Endothelial cell of umbilical vein (primary cell): ENCODE measurements at regions not wholly inside any gene's neighbourhood (a gene's known extent, or its start where the extent isn't known, plus 50 kb on each side); places are given as distances from the start of the nearest gene placed in this dataset.

ENCODE experiments used
- BruUV-seq: library from RNA; stranded (reverse); fragments of 400-500 nt; replicated peaks from 2 replicates; lab custom pipeline; 2021; lab: Mats Ljungman, UMichigan
- CTCF ChIA-PET: fragments of 300-600, 350-600 bp; sonication (Branson Sonifier 250); formaldehyde crosslinking; loops from one replicate; lab custom pipeline; 2021; ENCODE audit warnings: antibody characterized with exemption, inconsistent platforms; lab: Charles Lee
- POLR2A ChIA-PET: fragments of 300-600, 350-600 bp; sonication (Branson Sonifier 250); formaldehyde crosslinking; loops from one replicate; lab custom pipeline; 2021; ENCODE audit warnings: antibody characterized with exemption, inconsistent platforms; lab: Charles Lee
- DNase-seq: peaks from one replicate; pipeline ENCODE4 v3.0.0-alpha.2; 2011; ENCODE audit warnings: low read depth, low spot score
- FAIRE-seq: peaks from 2 replicates; lab custom pipeline; 2011; peaks lifted over from hg19 to GRCh38; lab: Jason Lieb, UNC
- H2AFZ ChIP-seq: 2 replicates; pipeline ENCODE4 v1.6.0; 2012; ENCODE audit warnings: low read depth, low read length, control low read depth, inconsistent platforms
- H3K27ac ChIP-seq: 2 replicates; pipeline ENCODE4 v1.5.1; 2011; ENCODE audit warnings: low read depth, mild to moderate bottlenecking, control low read depth, low read length, moderate library complexity; ENCODE audit not compliant: insufficient read depth
- H3K27me3 ChIP-seq, 2 experiments: 2 replicates each; pipeline versions ENCODE4 v1.6.0 to v1.6.1; 2011; ENCODE audit warnings: low read length in 2 of 2, mixed read lengths in 1 of 2; ENCODE audit not compliant: control insufficient read depth in 2 of 2, insufficient read depth in 2 of 2
- H3K36me3 ChIP-seq, 2 experiments: 2 replicates in 1 of 2; 3 replicates in 1 of 2; pipeline ENCODE4 v1.5.1; 2011; ENCODE audit warnings: low read length in 2 of 2, mild to moderate bottlenecking in 1 of 2, moderate library complexity in 1 of 2; ENCODE audit not compliant: control insufficient read depth in 2 of 2, insufficient read depth in 2 of 2; ENCODE audit errors: extremely low read depth in 1 of 2
- H3K4me1 ChIP-seq: 3 replicates; pipeline ENCODE4 v1.5.1; 2011; ENCODE audit warnings: mild to moderate bottlenecking, low read length; ENCODE audit not compliant: control insufficient read depth, insufficient read depth; ENCODE audit errors: extremely low read depth
- H3K4me2 ChIP-seq: 2 replicates; pipeline ENCODE4 v1.6.1; 2011; ENCODE audit warnings: low read length, control low read depth, mixed read lengths; ENCODE audit not compliant: insufficient read depth
- H3K4me3 ChIP-seq, 3 experiments: fragments of 200-600 bp in 1 of 3; sonication (generic), shearing (Covaris generic) in 1 of 3; replicated peaks in 1 of 3; 2 replicates each; pipeline ENCODE4 v1.5.1; 2011 to 2016; ENCODE audit warnings: control low read depth in 3 of 3, low read length in 3 of 3, mild to moderate bottlenecking in 2 of 3, inconsistent platforms in 1 of 3, low read depth in 1 of 3, moderate library complexity in 1 of 3; ENCODE audit not compliant: insufficient read depth in 1 of 3
- H3K79me2 ChIP-seq: 2 replicates; pipeline ENCODE4 v1.6.0; 2012; ENCODE audit warnings: low read length, inconsistent platforms; ENCODE audit not compliant: control insufficient read depth, insufficient read depth
- H3K9ac ChIP-seq: replicated peaks from 2 replicates; pipeline ENCODE3; 2011; ENCODE audit warnings: low read length, control low read depth; ENCODE audit not compliant: insufficient read depth; ENCODE audit errors: extremely low read depth
- H3K9me1 ChIP-seq: replicated peaks from 3 replicates; pipeline ENCODE4 v1.6.0; 2011; ENCODE audit warnings: mild to moderate bottlenecking, low read length; ENCODE audit not compliant: control insufficient read depth, insufficient read depth; ENCODE audit errors: extremely low read depth
- H3K9me3 ChIP-seq: replicated peaks from 2 replicates; pipeline ENCODE4 v1.5.1; 2012; ENCODE audit warnings: low read length, inconsistent platforms; ENCODE audit not compliant: control insufficient read depth, insufficient read depth
- H4K20me1 ChIP-seq: replicated peaks from 2 replicates; pipeline ENCODE3; 2011; ENCODE audit warnings: mild to moderate bottlenecking, low read length; ENCODE audit not compliant: control insufficient read depth, insufficient read depth; ENCODE audit errors: extremely low read depth
- EZH2 ChIP-seq: IDR thresholded peaks from 2 replicates; pipeline ENCODE4 v1.6.1; 2012; ENCODE audit warnings: borderline replicate concordance, low read depth, mild to moderate bottlenecking, moderate library complexity, low read length, inconsistent platforms; ENCODE audit not compliant: severe bottlenecking
- GATA2 ChIP-seq: IDR thresholded peaks from 2 replicates; pipeline ENCODE4 v1.7.0; 2011; ENCODE audit warnings: low read depth, mild to moderate bottlenecking, moderate library complexity, mixed read lengths, low read length; ENCODE audit not compliant: insufficient read length, insufficient read depth
- JUN ChIP-seq: IDR thresholded peaks from 2 replicates; pipeline ENCODE4 v1.6.1; 2011; ENCODE audit warnings: borderline replicate concordance, low read depth; ENCODE audit not compliant: insufficient read length, insufficient read depth
- MAX ChIP-seq: IDR thresholded peaks from 2 replicates; pipeline ENCODE4 v1.6.1; 2011; ENCODE audit not compliant: insufficient read depth, insufficient read length
- POLR2AphosphoS5 ChIP-seq: IDR thresholded peaks from 2 replicates; pipeline ENCODE4 v1.6.1; 2012; ENCODE audit warnings: low read depth, mild to moderate bottlenecking, control low read depth, low read length, moderate library complexity; ENCODE audit not compliant: insufficient read depth
- dilution Hi-C: fragments of 300-500 bp; cut with MboI; formaldehyde crosslinking; loops from one replicate; pipeline ENCODE4 v1.15.0; 2019; ENCODE audit warnings: low sequenced_read_pairs; ENCODE audit not compliant: extremely low pct_ligation_motif_present
- intact Hi-C: fragments of 100-400 bp; cut with micrococcal nuclease; formaldehyde crosslinking; loops from one replicate; pipeline ENCODE4 v1.10.0; 2022

DNA sequence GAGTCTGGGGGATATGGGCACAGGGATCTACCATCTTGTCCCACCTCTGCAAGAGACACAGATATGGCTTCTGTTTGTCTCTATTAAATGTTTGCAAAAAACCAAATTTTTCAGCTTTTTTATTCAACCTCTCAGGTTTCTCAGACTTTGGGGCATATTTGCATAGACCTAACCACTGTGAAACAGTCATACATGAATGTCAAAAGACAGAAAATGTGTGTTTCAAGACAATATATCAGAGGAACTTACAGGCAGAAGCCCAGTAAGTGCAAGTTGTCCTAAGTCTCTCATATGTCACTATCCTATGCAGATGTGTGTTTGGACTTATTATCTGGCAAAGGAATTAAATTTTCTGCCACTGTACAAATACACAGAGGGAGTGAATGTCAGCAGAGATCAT, 951.2 kb downstream of the PCDH18 start:
- ChIA-PET CTCF (interaction anchor here (0.9 kb wide), 1 partner anchor 10 kb away, joined by 3 read pairs; no protein-coding TSS in a partner anchor), POLR2A (no interaction called here)
- H2AFZ ChIP-seq: no peak overlapping the region
- no peaks in the 10 kb centered on the region for H3K36me3 ChIP-seq
- H3K4me3 ChIP-seq: no peak overlapping the region
- H3K27ac ChIP-seq: no peak overlapping the region
- no peaks in the 10 kb centered on the region for H4K20me1 ChIP-seq
- no peaks in the 10 kb centered on the region for H3K79me2 ChIP-seq
- no peak overlapping the region for H3K9ac ChIP-seq
- FAIRE-seq: no peak
- no peak overlapping the region for H3K4me2 ChIP-seq
- dilution Hi-C loops (no loop called here), intact Hi-C loops (no loop called here)
- H3K4me1 ChIP-seq: no peaks in the 10 kb centered on the region
- DNase-seq: no peak
- no peak for TF ChIP-seq EZH2
- BruUV-seq: no TSS peak
- H3K27me3 ChIP-seq: no peaks in the 10 kb centered on the region
- H3K9me1 ChIP-seq: no peaks in the 10 kb centered on the region
- H3K9me3 ChIP-seq: no peaks in the 10 kb centered on the region

- Histone ChIP-seq H3K79me2 (no peaks in the 10 kb centered on the region), H3K9ac (no peak overlapping the region), H3K27me3 (no peaks in the 10 kb centered on the region), H3K9me3 (no peaks in the 10 kb centered on the region), H3K4me3 (no peak overlapping the region), H4K20me1 (no peaks in the 10 kb centered on the region), H3K4me1 (no peaks in the 10 kb centered on the region), H3K9me1 (no peaks in the 10 kb centered on the region), H3K4me2 (no peak overlapping the region), H3K36me3 (no peaks in the 10 kb centered on the region), H3K27ac (no peak overlapping the region), H2AFZ (no peak overlapping the region)
- no peak for DNase-seq
- dilution Hi-C loops: no loop called here
- intact Hi-C loops: no loop called here
- FAIRE-seq: no peak
- ChIA-PET POLR2A (no interaction called here), CTCF (interaction anchor here (0.9 kb wide), 1 partner anchor 13 kb away, joined by 3 read pairs; no protein-coding TSS in a partner anchor)
- no TSS peak for BruUV-seq
- TF ChIP-seq JUN: no peak
- TF ChIP-seq MAX: no peak
- TF ChIP-seq POLR2AphosphoS5: no peak
- TF ChIP-seq GATA2: no peak
Measured at GRCh38 chr4:136575146-136575545, 957.1 kb downstream of the PCDH18 start.
